Sigmoid colon (tissue), 4 donors: ENCODE measurements at regions not wholly inside any gene's neighbourhood (a gene's known extent, or its start where the extent isn't known, plus 50 kb on each side); places are given as distances from the start of the nearest gene placed in this dataset.

Experiments
- EP300 ChIP-seq, 4 donors: sonication (generic); formaldehyde crosslinking; IDR thresholded peaks; one replicate each; pipeline ENCODE4 v1.6.1; 2017; ENCODE audit warnings: antibody characterized with exemption in 4 of 4
- POLR2A ChIP-seq, 2 donors: fragments of 450-650 bp; IDR thresholded peaks; one replicate each; pipeline ENCODE4 v1.6.1; 2016; ENCODE audit warnings: antibody characterized with exemption in 2 of 2, mild to moderate bottlenecking in 2 of 2, moderate library complexity in 2 of 2
- POLR2AphosphoS5 ChIP-seq, 4 donors: sonication (generic); formaldehyde crosslinking; IDR thresholded peaks; one replicate each; pipeline ENCODE4 v1.6.1; 2017; ENCODE audit warnings: antibody characterized with exemption in 4 of 4
- TF ChIP-seq, protein P1 (sequence below), 4 experiments: fragments of 450-650 bp in 3 of 4; fragments of 200-600 bp in 1 of 4; IDR thresholded peaks; one replicate each; pipeline ENCODE4 v1.5.1; 2016 to 2019; ENCODE audit warnings: antibody characterized with exemption in 4 of 4, mild to moderate bottlenecking in 3 of 4, moderate library complexity in 2 of 4

DNA sequence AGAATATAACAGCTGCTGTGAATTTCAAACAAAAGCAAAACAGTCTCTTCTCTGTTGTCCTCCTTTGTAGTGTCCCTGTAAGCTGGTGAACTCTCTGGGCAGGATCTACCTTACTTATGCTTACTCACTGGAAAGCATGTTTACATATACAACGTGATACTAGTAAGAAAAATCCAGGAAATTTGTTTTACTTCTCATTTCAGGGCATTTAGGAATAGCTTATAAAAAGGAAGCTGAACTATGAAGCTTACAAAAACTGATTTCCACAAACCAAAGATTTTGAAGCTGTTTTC lies 311.0 kb downstream of the NOVA1 start:
- TF ChIP-seq, protein P1, sequence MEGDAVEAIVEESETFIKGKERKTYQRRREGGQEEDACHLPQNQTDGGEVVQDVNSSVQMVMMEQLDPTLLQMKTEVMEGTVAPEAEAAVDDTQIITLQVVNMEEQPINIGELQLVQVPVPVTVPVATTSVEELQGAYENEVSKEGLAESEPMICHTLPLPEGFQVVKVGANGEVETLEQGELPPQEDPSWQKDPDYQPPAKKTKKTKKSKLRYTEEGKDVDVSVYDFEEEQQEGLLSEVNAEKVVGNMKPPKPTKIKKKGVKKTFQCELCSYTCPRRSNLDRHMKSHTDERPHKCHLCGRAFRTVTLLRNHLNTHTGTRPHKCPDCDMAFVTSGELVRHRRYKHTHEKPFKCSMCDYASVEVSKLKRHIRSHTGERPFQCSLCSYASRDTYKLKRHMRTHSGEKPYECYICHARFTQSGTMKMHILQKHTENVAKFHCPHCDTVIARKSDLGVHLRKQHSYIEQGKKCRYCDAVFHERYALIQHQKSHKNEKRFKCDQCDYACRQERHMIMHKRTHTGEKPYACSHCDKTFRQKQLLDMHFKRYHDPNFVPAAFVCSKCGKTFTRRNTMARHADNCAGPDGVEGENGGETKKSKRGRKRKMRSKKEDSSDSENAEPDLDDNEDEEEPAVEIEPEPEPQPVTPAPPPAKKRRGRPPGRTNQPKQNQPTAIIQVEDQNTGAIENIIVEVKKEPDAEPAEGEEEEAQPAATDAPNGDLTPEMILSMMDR (IDR thresholded peaks at IDR 0.05), result no peak
- TF ChIP-seq POLR2AphosphoS5 (IDR thresholded peaks at IDR 0.05) (no peak), POLR2A (IDR thresholded peaks at IDR 0.05) (no peak), EP300 (IDR thresholded peaks at IDR 0.05) (no peak)
